ENCODE measurements at regions not wholly inside any gene's neighbourhood (a gene's known extent, or its start where the extent isn't known, plus 50 kb on each side); places are given as distances from the start of the nearest gene placed in this dataset.
A peak's percentile ranks its signal among the peaks of the same experiment; 100 is the strongest.

- Histone ChIP-seq H3K4me1 (no peaks in the 10 kb centered on the region), H3K27ac (no peak overlapping the region), H3K36me3 (no peaks in the 10 kb centered on the region), H3K9me3 (peaks cover 0 to 5% (median 0%) of the 10 kb centered on the region in 4 donors), H3K27me3 (no peaks in the 10 kb centered on the region), H3K4me3 (no peak overlapping the region)
- no peak for DNase-seq
- no peak for TF ChIP-seq POLR2A (IDR thresholded peaks at IDR 0.05)
- TF ChIP-seq, protein P1, sequence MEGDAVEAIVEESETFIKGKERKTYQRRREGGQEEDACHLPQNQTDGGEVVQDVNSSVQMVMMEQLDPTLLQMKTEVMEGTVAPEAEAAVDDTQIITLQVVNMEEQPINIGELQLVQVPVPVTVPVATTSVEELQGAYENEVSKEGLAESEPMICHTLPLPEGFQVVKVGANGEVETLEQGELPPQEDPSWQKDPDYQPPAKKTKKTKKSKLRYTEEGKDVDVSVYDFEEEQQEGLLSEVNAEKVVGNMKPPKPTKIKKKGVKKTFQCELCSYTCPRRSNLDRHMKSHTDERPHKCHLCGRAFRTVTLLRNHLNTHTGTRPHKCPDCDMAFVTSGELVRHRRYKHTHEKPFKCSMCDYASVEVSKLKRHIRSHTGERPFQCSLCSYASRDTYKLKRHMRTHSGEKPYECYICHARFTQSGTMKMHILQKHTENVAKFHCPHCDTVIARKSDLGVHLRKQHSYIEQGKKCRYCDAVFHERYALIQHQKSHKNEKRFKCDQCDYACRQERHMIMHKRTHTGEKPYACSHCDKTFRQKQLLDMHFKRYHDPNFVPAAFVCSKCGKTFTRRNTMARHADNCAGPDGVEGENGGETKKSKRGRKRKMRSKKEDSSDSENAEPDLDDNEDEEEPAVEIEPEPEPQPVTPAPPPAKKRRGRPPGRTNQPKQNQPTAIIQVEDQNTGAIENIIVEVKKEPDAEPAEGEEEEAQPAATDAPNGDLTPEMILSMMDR (IDR thresholded peaks at IDR 0.05) = no peak
Measured at GRCh38 chr9:76557674-76558225, 98.8 kb downstream of the GCNT1 start.

DNA sequence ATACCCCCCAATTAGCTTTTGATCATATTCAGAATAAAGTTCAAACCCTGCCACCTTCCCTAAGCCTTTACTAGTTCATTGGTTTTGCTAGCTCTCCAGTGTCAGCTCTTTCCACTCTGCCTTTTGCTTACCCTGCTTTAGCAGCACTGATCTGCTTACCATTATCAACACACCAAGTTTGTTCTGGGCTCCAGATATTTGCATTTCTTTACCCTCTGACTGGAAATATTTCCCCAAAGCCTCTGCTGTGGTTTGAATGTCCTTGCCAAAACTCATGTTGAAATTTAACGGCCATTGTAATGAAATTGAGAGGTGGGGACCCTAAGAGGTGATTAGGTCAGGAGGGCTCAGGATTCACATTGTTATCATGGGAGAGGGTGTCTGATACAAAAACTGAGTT lies 99.5 kb downstream of the GCNT1 start:
- H3K4me1 ChIP-seq = no peaks in the 10 kb centered on the region

GRCh38 chr9:76559286-76559685 lies 100.3 kb downstream of the GCNT1 start:
- TF ChIP-seq POLR2A (IDR thresholded peaks at IDR 0.05) = no peak
- TF ChIP-seq, protein P1 (IDR thresholded peaks at IDR 0.05) = no peak
- DNase-seq = no peak
- Histone ChIP-seq H3K4me3 (no peak overlapping the region), H3K9me3 (peaks cover 0 to 5% (median 0%) of the 10 kb centered on the region in 4 donors), H3K27me3 (no peaks in the 10 kb centered on the region), H3K27ac (no peak overlapping the region), H3K4me1 (no peaks in the 10 kb centered on the region), H3K36me3 (no peaks in the 10 kb centered on the region)

More for the DNA sequence above, 99.5 kb downstream of the GCNT1 start:
- Histone ChIP-seq H3K4me3 (no peak overlapping the region), H3K27ac (no peak overlapping the region), H3K27me3 (no peaks in the 10 kb centered on the region), H3K36me3 (no peaks in the 10 kb centered on the region), H3K9me3 (peaks cover 0 to 5% (median 0%) of the 10 kb centered on the region in 4 donors)
- TF ChIP-seq, protein P1 (IDR thresholded peaks at IDR 0.05) = no peak
- no peak for TF ChIP-seq POLR2A (IDR thresholded peaks at IDR 0.05)
- DNase-seq = no peak

GRCh38 chr9:76560481-76560922 lies 101.5 kb downstream of the GCNT1 start:
- no peak for DNase-seq
- peaks cover 0 to 3% (median 0%) of the 10 kb centered on the region in 4 donors for H3K9me3 ChIP-seq
- H3K27ac ChIP-seq = peak overlapping the region in 1 of 4 donors; percentile 27
- TF ChIP-seq, protein P1 (IDR thresholded peaks at IDR 0.05) = no peak
- no peak for TF ChIP-seq POLR2A (IDR thresholded peaks at IDR 0.05)
- H3K4me1 ChIP-seq = no peaks in the 10 kb centered on the region
- H3K36me3 ChIP-seq = no peaks in the 10 kb centered on the region
- H3K4me3 ChIP-seq = no peak overlapping the region
- no peaks in the 10 kb centered on the region for H3K27me3 ChIP-seq

GRCh38 chr9:76561050-76561713 lies 102.2 kb downstream of the GCNT1 start:
- no peak for DNase-seq
- no peak overlapping the region for H3K27ac ChIP-seq
- H3K4me3 ChIP-seq = no peak overlapping the region
- TF ChIP-seq, protein P1 (IDR thresholded peaks at IDR 0.05) = no peak
- no peak for TF ChIP-seq POLR2A (IDR thresholded peaks at IDR 0.05)
- H3K27me3 ChIP-seq = no peaks in the 10 kb centered on the region
- H3K4me1 ChIP-seq = no peaks in the 10 kb centered on the region
- no peaks in the 10 kb centered on the region for H3K36me3 ChIP-seq
- no peaks in the 10 kb centered on the region for H3K9me3 ChIP-seq
